Neutrophil (primary cell): ENCODE measurements at regions not wholly inside any gene's neighbourhood (a gene's known extent, or its start where the extent isn't known, plus 50 kb on each side); places are given as distances from the start of the nearest gene placed in this dataset.

Source experiments
- H3K27ac ChIP-seq: fragments of 200-600 bp; sonication (generic); 2 replicates; pipeline ENCODE4 v1.5.1; 2016; ENCODE audit warnings: mild to moderate bottlenecking, moderate library complexity
- H3K27me3 ChIP-seq: fragments of 200-600 bp; sonication (generic); 2 replicates; pipeline ENCODE4 v1.6.0; 2016; ENCODE audit warnings: mild to moderate bottlenecking
- H3K36me3 ChIP-seq: fragments of 200-600 bp; sonication (generic); 2 replicates; pipeline ENCODE4 v1.5.1; 2017
- H3K4me1 ChIP-seq, 2 experiments: fragments of 200-600 bp in 1 of 2; sonication (generic) in 1 of 2; 1 replicate in 1 of 2; 2 replicates in 1 of 2; pipeline versions ENCODE4 v1.5.1 to v1.6.1; 2013 to 2016; ENCODE audit warnings: low read depth in 1 of 2, low read length in 1 of 2, mild to moderate bottlenecking in 1 of 2, moderate library complexity in 1 of 2; ENCODE audit not compliant: control insufficient read depth in 1 of 2, insufficient read depth in 1 of 2
- H3K4me3 ChIP-seq, 2 experiments: fragments of 200-600 bp in 1 of 2; sonication (generic) in 1 of 2; 1 replicate in 1 of 2; 2 replicates in 1 of 2; pipeline ENCODE4 v1.5.1; 2013 to 2016; ENCODE audit warnings: low read depth in 1 of 2, low read length in 1 of 2, mild to moderate bottlenecking in 1 of 2, moderate library complexity in 1 of 2
- H3K9me3 ChIP-seq: fragments of 200-600 bp; sonication (generic); 2 replicates; pipeline ENCODE4 v1.5.1; 2016
- CTCF ChIP-seq: fragments of 200-600 bp; sonication (generic); IDR thresholded peaks from 2 replicates; pipeline ENCODE4 v1.5.1; 2016; ENCODE audit warnings: antibody characterized with exemption

- Histone ChIP-seq H3K4me1 (no peaks in the 10 kb centered on the region), H3K9me3 (no peaks in the 10 kb centered on the region), H3K27me3 (no peaks in the 10 kb centered on the region), H3K4me3 (no peak overlapping the region), H3K27ac (no peak overlapping the region), H3K36me3 (no peaks in the 10 kb centered on the region)
- TF ChIP-seq CTCF = no peak
Measured at GRCh38 chr16:72569677-72570076, 397.7 kb upstream of the PMFBP1 start.

DNA sequence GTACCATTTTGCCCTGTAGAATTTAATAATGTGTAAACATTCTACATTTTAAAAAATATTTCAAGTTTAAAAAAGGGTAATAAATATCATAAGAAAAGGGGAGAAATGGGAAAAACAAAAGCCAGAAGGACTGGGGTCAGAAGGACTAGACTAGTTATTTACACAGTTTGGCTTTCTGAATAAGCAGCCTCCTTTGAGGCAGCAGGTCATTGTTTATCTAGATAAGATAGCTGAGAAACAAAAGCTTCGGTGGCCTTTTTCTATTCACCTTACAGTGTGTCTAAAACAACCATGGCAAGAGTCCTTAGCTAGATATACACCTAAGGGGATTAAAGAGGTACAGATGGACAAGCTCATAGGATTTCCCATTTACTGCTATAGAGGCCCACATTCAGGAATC lies 396.5 kb upstream of the PMFBP1 start:
- no peak overlapping the region for H3K4me3 ChIP-seq
- no peaks in the 10 kb centered on the region for H3K27me3 ChIP-seq
- no peaks in the 10 kb centered on the region for H3K9me3 ChIP-seq
- H3K27ac ChIP-seq = no peak overlapping the region
- no peak for TF ChIP-seq CTCF
- H3K36me3 ChIP-seq = no peaks in the 10 kb centered on the region
- no peaks in the 10 kb centered on the region for H3K4me1 ChIP-seq

GRCh38 chr16:72566174-72566573 lies 394.2 kb upstream of the PMFBP1 start:
- Histone ChIP-seq H3K4me3 (no peak overlapping the region), H3K36me3 (no peaks in the 10 kb centered on the region), H3K9me3 (no peaks in the 10 kb centered on the region), H3K27ac (no peak overlapping the region), H3K4me1 (no peaks in the 10 kb centered on the region), H3K27me3 (no peaks in the 10 kb centered on the region)
- TF ChIP-seq CTCF = no peak

- Histone ChIP-seq H3K4me1 (no peaks in the 10 kb centered on the region), H3K4me3 (no peak overlapping the region), H3K27me3 (no peaks in the 10 kb centered on the region), H3K9me3 (no peaks in the 10 kb centered on the region), H3K36me3 (no peaks in the 10 kb centered on the region), H3K27ac (no peak overlapping the region)
- TF ChIP-seq CTCF = no peak
Measured at GRCh38 chr16:72565106-72565505, 393.2 kb upstream of the PMFBP1 start.

DNA sequence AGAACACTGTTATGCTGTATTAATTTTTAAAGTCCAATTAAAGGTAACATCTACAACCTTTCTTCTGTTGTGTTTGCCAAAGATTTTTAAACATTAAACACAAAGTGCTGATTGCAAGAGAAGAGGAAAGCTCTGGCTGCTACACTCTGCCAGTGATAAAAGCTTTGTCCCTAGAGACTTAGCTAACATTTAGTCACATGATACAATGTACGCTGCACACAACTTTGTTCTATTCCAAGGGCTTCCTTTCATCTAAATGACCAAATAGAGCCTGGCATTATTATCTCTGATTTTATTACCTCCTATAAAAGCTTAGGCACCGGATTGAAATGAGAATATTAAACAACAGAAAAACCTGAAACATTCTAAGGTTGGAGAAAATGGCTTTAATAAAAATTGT lies 388.7 kb upstream of the PMFBP1 start:
- no peaks in the 10 kb centered on the region for H3K27me3 ChIP-seq
- H3K36me3 ChIP-seq = no peaks in the 10 kb centered on the region
- H3K4me3 ChIP-seq = no peak overlapping the region
- no peak for TF ChIP-seq CTCF
- no peaks in the 10 kb centered on the region for H3K9me3 ChIP-seq
- no peaks in the 10 kb centered on the region for H3K4me1 ChIP-seq
- H3K27ac ChIP-seq = no peak overlapping the region

- H3K27me3 ChIP-seq = no peaks in the 10 kb centered on the region
- no peak for TF ChIP-seq CTCF
- H3K36me3 ChIP-seq = no peaks in the 10 kb centered on the region
- no peak overlapping the region for H3K27ac ChIP-seq
- no peaks in the 10 kb centered on the region for H3K4me1 ChIP-seq
- H3K9me3 ChIP-seq = no peaks in the 10 kb centered on the region
- no peak overlapping the region for H3K4me3 ChIP-seq
Measured at GRCh38 chr16:72558501-72558900, 386.5 kb upstream of the PMFBP1 start.
